ENCODE measurements at regions not wholly inside any gene's neighbourhood (a gene's known extent, or its start where the extent isn't known, plus 50 kb on each side); places are given as distances from the start of the nearest gene placed in this dataset.

DNA sequence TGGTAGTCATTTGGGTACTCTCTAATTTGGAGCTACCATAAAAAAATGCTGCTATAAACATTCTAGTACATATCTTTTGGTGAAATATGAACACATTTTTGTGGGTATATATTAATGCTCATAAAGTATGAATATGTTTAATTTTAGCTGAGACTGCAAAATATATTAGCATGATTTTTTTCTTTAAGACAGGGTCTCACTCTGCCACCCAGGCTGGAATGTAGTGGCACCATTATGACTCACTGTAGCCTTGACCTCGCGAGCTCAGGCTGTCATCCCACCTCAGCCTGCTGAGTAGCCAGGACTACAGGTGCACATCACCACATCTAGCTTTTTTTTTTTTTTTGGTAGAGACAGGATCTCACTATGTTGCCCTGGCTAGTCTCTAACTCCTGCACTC, 371.7 kb downstream of the SOX9 start:
- DNase-seq (ENCODE audit: extremely low read depth, low read depth), result no peak
- TF ChIP-seq, protein P1, sequence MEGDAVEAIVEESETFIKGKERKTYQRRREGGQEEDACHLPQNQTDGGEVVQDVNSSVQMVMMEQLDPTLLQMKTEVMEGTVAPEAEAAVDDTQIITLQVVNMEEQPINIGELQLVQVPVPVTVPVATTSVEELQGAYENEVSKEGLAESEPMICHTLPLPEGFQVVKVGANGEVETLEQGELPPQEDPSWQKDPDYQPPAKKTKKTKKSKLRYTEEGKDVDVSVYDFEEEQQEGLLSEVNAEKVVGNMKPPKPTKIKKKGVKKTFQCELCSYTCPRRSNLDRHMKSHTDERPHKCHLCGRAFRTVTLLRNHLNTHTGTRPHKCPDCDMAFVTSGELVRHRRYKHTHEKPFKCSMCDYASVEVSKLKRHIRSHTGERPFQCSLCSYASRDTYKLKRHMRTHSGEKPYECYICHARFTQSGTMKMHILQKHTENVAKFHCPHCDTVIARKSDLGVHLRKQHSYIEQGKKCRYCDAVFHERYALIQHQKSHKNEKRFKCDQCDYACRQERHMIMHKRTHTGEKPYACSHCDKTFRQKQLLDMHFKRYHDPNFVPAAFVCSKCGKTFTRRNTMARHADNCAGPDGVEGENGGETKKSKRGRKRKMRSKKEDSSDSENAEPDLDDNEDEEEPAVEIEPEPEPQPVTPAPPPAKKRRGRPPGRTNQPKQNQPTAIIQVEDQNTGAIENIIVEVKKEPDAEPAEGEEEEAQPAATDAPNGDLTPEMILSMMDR (IDR thresholded peaks at IDR 0.05; ENCODE audit: low read depth, low read length, missing control alignments), result no peak
- no peak overlapping the region for H3K4me3 ChIP-seq (replicated peaks; ENCODE audit: low read depth, low read length)

GRCh38 chr17:72492941-72493340, 372.1 kb downstream of the SOX9 start:
- no peak overlapping the region for H3K4me3 ChIP-seq (replicated peaks; ENCODE audit: low read depth, low read length)
- TF ChIP-seq, protein P1 (IDR thresholded peaks at IDR 0.05; ENCODE audit: low read depth, low read length, missing control alignments), result no peak
- DNase-seq (ENCODE audit: extremely low read depth, low read depth), result no peak

GRCh38 chr17:72494566-72494965, 373.7 kb downstream of the SOX9 start:
- TF ChIP-seq, protein P1 (IDR thresholded peaks at IDR 0.05; ENCODE audit: low read depth, low read length, missing control alignments), result no peak
- DNase-seq (ENCODE audit: extremely low read depth, low read depth), result no peak
- no peak overlapping the region for H3K4me3 ChIP-seq (replicated peaks; ENCODE audit: low read depth, low read length)

- DNase-seq (ENCODE audit: extremely low read depth, low read depth), result no peak
- no peak overlapping the region for H3K4me3 ChIP-seq (replicated peaks; ENCODE audit: low read depth, low read length)
- TF ChIP-seq, protein P1 (IDR thresholded peaks at IDR 0.05; ENCODE audit: low read depth, low read length, missing control alignments), result no peak
Measured at GRCh38 chr17:72496461-72496860, 375.6 kb downstream of the SOX9 start.

GRCh38 chr17:72497915-72498314, 377.1 kb downstream of the SOX9 start:
- H3K4me3 ChIP-seq (replicated peaks; ENCODE audit: low read depth, low read length), result no peak overlapping the region
- TF ChIP-seq, protein P1 (IDR thresholded peaks at IDR 0.05; ENCODE audit: low read depth, low read length, missing control alignments), result no peak
- no peak for DNase-seq (ENCODE audit: extremely low read depth, low read depth)

DNA sequence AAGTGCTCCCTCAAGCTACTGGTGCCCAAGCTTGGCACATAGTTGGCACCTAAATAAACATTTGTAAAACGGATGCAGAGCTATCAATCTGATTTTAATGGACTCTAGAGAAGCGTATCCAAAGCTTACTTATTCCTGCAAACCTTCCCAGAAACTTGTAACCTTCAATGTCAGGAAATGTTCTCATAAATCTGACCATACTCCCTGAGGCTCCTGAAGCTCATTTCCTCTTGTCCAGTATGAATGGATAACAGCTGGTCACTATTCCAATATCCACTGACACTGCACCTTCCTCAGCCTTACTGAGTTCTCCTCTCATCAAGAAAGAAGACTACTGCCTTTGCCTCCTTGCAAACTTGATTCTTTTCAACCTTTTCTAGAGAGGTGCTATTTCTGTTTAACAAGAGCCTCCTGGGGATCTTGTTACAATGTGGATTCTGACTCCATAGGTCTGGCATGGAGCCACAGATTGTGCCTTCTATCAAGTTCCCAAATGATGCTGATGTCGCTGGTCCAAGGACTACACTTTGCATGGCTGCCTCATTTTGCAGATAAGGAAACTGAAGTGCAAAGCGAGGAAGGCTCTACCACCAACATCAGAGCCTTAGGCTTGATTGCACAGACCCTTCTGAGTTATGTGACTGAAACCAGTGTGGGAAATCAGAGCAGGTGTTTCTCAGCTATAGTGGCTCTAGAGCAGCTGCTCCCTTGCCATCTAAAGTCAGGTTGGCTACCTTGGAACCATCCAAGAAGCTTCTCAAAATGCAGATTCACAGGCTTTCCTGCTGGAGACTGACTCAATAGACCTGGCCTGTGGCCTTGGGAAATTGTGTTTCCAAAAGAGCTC, 377.8 kb downstream of the SOX9 start:
- no peak overlapping the region for H3K4me3 ChIP-seq (replicated peaks; ENCODE audit: low read depth, low read length)
- no peak for DNase-seq (ENCODE audit: extremely low read depth, low read depth)
- TF ChIP-seq, protein P1 (IDR thresholded peaks at IDR 0.05; ENCODE audit: low read depth, low read length, missing control alignments), result no peak

Measured in HFF-Myc (cell line).